PC-9 (cell line): ENCODE measurements at regions not wholly inside any gene's neighbourhood (a gene's known extent, or its start where the extent isn't known, plus 50 kb on each side); places are given as distances from the start of the nearest gene placed in this dataset.

ENCODE experiments used
- BruUV-seq: library from RNA; stranded (reverse); fragments of 400-500 nt; replicated peaks from 2 replicates; lab custom pipeline; 2021; lab: Mats Ljungman, UMichigan
- CTCF ChIA-PET: fragments of 300-600 bp; sonication (Branson Sonifier 250); formaldehyde crosslinking; loops from one replicate; lab custom pipeline; 2022; ENCODE audit warnings: antibody characterized with exemption; lab: Charles Lee
- POLR2A ChIA-PET: fragments of 300-600 bp; sonication (Branson Sonifier 250); formaldehyde crosslinking; loops from one replicate; lab custom pipeline; 2022; ENCODE audit warnings: antibody characterized with exemption; ENCODE audit not compliant: unreplicated experiment; lab: Charles Lee
- DNase-seq, 2 experiments: peaks; one replicate each; pipeline versions ENCODE4 v3.0.0 to v3.0.0-alpha.2; 2015 to 2022; ENCODE audit warnings: mixed read lengths in 1 of 2
- H2AFZ ChIP-seq: fragments of 200-600 bp; sonication (generic); 2 replicates; pipeline ENCODE4 v1.8.1; 2017; ENCODE audit warnings: antibody characterized with exemption
- H3F3A ChIP-seq: fragments of 200-600 bp; sonication (generic); 2 replicates; pipeline ENCODE4 v1.8.1; 2017; ENCODE audit warnings: antibody characterized with exemption, mild to moderate bottlenecking, low read depth; ENCODE audit not compliant: insufficient read depth
- H3K27ac ChIP-seq: fragments of 200-600 bp; sonication (generic); 2 replicates; pipeline ENCODE4 v1.6.1; 2016; ENCODE audit warnings: mixed run types
- H3K27me3 ChIP-seq: fragments of 200-600 bp; sonication (generic); 2 replicates; pipeline ENCODE4 v1.6.1; 2016; ENCODE audit warnings: low read depth, mixed run types; ENCODE audit not compliant: insufficient read depth
- H3K36me3 ChIP-seq: fragments of 200-600 bp; sonication (generic); 2 replicates; pipeline ENCODE4 v1.6.1; 2016; ENCODE audit warnings: low read depth, mixed run types
- H3K4me1 ChIP-seq: fragments of 200-600 bp; sonication (generic); replicated peaks from 2 replicates; pipeline ENCODE4 v1.6.1; 2016; ENCODE audit warnings: mixed run types; ENCODE audit not compliant: insufficient read depth
- H3K4me2 ChIP-seq: fragments of 200-600 bp; sonication (generic); 2 replicates; pipeline ENCODE4 v1.6.1; 2017; ENCODE audit warnings: mixed run types
- H3K4me3 ChIP-seq: fragments of 200-600 bp; sonication (generic); 2 replicates; pipeline ENCODE4 v1.6.1; 2016; ENCODE audit warnings: mixed run types
- H3K79me2 ChIP-seq: fragments of 200-600 bp; sonication (generic); 2 replicates; pipeline ENCODE4 v1.6.1; 2017; ENCODE audit warnings: low read depth, mixed run types
- H3K9me2 ChIP-seq: fragments of 200-600 bp; sonication (generic); 2 replicates; pipeline ENCODE4 v1.8.1; 2017; ENCODE audit warnings: mild to moderate bottlenecking; ENCODE audit not compliant: insufficient read depth
- H3K9me3 ChIP-seq: fragments of 200-600 bp; sonication (generic); 2 replicates; pipeline ENCODE4 v1.8.1; 2016; ENCODE audit warnings: low read depth; ENCODE audit not compliant: insufficient read depth
- H4K20me1 ChIP-seq: fragments of 200-600 bp; sonication (generic); 2 replicates; pipeline ENCODE4 v1.8.1; 2017; ENCODE audit not compliant: insufficient read depth
- EZH2 ChIP-seq: fragments of 200-600 bp; sonication (generic); IDR thresholded peaks from 2 replicates; pipeline ENCODE4 v1.8.0; 2017; ENCODE audit warnings: antibody characterized with exemption, low read depth
- intact Hi-C: fragments of 100-400 bp; cut with micrococcal nuclease; formaldehyde crosslinking; loops from one replicate; pipeline ENCODE4 v1.10.0; 2022; ENCODE audit not compliant: unreplicated experiment
- TF ChIP-seq, protein P1 (sequence below): fragments of 200-600 bp; sonication (generic); conservative IDR thresholded peaks from 2 replicates; pipeline ENCODE4 v1.6.1; 2017; ENCODE audit warnings: mixed run types, antibody characterized with exemption, mild to moderate bottlenecking, moderate library complexity

DNA sequence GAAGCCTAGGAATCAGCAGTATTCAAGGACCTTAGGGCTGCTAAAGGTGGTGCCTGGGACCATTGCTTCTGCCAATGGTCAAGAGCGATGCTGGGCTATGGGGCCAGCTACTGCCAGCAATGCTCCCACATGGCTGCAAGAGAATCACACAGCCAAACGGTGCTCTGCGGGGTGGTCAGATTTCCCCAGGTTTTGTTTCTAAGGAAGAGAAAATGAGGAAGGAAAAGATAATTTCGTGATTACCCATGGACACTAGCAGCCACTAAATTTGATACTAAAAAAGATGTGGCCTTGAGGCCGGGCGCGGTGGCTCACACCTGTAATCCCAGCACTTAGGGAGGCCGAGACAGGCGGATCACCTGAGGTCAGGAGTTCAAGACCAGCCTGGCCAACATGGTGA, 83.0 kb downstream of the LYZL2 start:
- intact Hi-C loops, result no loop called here
- Histone ChIP-seq H3K79me2 (no peaks in the 10 kb centered on the region), H3K4me1 (no peaks in the 10 kb centered on the region), H3K27me3 (no peaks in the 10 kb centered on the region), H4K20me1 (no peaks in the 10 kb centered on the region), H3K36me3 (no peaks in the 10 kb centered on the region), H3F3A (no peaks in the 10 kb centered on the region), H3K27ac (no peak overlapping the region), H2AFZ (no peak overlapping the region), H3K9me2 (no peaks in the 10 kb centered on the region), H3K9me3 (no peaks in the 10 kb centered on the region), H3K4me3 (no peak overlapping the region), H3K4me2 (no peak overlapping the region)
- ChIA-PET CTCF (no interaction called here), POLR2A (no interaction called here)
- no peak for TF ChIP-seq EZH2
- TF ChIP-seq, protein P1, sequence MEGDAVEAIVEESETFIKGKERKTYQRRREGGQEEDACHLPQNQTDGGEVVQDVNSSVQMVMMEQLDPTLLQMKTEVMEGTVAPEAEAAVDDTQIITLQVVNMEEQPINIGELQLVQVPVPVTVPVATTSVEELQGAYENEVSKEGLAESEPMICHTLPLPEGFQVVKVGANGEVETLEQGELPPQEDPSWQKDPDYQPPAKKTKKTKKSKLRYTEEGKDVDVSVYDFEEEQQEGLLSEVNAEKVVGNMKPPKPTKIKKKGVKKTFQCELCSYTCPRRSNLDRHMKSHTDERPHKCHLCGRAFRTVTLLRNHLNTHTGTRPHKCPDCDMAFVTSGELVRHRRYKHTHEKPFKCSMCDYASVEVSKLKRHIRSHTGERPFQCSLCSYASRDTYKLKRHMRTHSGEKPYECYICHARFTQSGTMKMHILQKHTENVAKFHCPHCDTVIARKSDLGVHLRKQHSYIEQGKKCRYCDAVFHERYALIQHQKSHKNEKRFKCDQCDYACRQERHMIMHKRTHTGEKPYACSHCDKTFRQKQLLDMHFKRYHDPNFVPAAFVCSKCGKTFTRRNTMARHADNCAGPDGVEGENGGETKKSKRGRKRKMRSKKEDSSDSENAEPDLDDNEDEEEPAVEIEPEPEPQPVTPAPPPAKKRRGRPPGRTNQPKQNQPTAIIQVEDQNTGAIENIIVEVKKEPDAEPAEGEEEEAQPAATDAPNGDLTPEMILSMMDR, result no peak
- DNase-seq, result no peak
- no TSS peak for BruUV-seq

DNA sequence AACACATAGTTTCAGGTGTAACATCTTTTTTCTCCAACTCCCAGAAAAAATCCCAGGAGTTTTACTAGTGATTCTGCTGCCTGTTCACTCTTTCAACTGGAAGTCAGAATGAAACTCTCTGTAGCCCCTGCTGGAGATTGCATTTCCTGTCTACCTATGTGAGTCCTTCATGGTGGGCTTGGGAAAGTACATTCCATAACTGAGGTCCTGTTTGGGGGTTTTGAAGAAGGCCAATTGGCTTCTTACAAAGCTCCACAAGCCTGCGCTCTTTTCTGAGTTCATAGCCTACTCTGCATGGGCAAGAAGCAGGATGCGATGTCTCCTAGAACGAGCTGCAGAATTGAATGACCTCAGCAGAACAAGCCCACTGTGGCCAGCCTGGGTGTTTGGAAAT, 86.7 kb downstream of the LYZL2 start:
- no peaks in the 10 kb centered on the region for H3K9me3 ChIP-seq
- BruUV-seq, result no TSS peak
- no peaks in the 10 kb centered on the region for H3K27me3 ChIP-seq
- no peak overlapping the region for H3K4me3 ChIP-seq
- no peaks in the 10 kb centered on the region for H4K20me1 ChIP-seq
- ChIA-PET POLR2A (no interaction called here), CTCF (no interaction called here)
- H3K79me2 ChIP-seq, result no peaks in the 10 kb centered on the region
- peaks cover 9% of the 10 kb centered on the region for H3F3A ChIP-seq
- H3K4me2 ChIP-seq, result no peak overlapping the region
- no peak for DNase-seq
- intact Hi-C loops, result no loop called here
- no peaks in the 10 kb centered on the region for H3K36me3 ChIP-seq
- H2AFZ ChIP-seq, result no peak overlapping the region
- TF ChIP-seq, protein P1, result no peak
- TF ChIP-seq EZH2, result no peak
- no peaks in the 10 kb centered on the region for H3K4me1 ChIP-seq
- H3K9me2 ChIP-seq, result no peaks in the 10 kb centered on the region
- no peak overlapping the region for H3K27ac ChIP-seq

DNA sequence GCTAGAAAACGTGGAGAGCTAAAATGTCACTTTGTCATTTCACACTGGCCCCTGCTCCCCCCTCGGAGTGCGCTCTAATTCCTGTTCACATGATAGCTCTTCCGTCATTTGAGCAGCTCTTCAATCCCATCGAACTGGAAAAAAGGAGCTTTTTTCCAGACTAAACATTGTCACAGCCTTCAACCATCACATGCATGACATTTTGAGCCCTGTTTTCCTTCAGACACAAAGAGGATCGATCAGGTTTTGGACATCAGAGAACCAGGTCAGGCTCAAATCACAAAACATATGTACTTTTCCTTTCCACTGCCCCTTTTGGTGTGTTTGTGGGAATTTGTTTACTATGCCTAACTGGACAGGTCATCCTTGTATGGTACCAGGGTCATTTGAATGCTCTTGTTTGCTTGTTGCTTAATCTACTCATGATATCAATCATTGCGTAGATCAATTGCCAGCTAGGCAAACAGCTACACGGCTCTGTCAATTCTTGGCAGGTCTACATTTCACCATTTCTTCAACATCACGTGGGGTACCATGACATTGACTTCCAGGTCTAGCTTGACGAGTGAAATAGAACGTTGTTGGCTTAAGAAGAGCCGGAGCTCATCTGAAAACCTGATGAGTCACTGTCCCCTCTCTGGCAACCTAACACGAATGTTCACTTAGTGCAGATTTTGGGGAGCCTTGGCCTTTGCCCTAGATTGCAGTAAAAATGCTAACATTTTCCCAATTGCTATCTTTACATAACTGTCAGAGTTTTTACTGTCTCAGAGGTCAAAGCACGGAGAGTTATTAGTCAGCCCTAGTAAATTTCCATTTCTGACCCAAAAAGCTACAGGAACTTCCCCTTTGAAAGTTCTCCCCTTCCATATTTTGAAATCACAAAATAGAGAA, 87.3 kb downstream of the LYZL2 start:
- Histone ChIP-seq H3K27ac (no peak overlapping the region), H4K20me1 (no peaks in the 10 kb centered on the region), H3K36me3 (no peaks in the 10 kb centered on the region), H3K4me1 (no peaks in the 10 kb centered on the region), H3K9me3 (no peaks in the 10 kb centered on the region), H3F3A (peaks cover 9% of the 10 kb centered on the region), H3K4me3 (no peak overlapping the region), H3K79me2 (no peaks in the 10 kb centered on the region), H3K4me2 (no peak overlapping the region), H3K27me3 (no peaks in the 10 kb centered on the region), H2AFZ (no peak overlapping the region), H3K9me2 (no peaks in the 10 kb centered on the region)
- TF ChIP-seq EZH2, result no peak
- TF ChIP-seq, protein P1, result no peak
- intact Hi-C loops, result no loop called here
- ChIA-PET CTCF (interaction anchor here (0.5 to 0.6 kb wide), 2 partner anchors 72 to 194 kb away, joined by 6 read pairs; no protein-coding TSS in a partner anchor), POLR2A (interaction anchor here (0.6 kb wide), 1 partner anchor 119 kb away, joined by 3 read pairs; no protein-coding TSS in a partner anchor)
- no peak for DNase-seq
- no TSS peak for BruUV-seq
